DND-41 (cell line): ENCODE measurements at regions not wholly inside any gene's neighbourhood (a gene's known extent, or its start where the extent isn't known, plus 50 kb on each side); places are given as distances from the start of the nearest gene placed in this dataset.

Experiments used
- ATAC-seq: fragments of 200-7000 bp; cut with Tn5 transposase; 3 replicates; pipeline ENCODE4 v1.9.1; 2021; ENCODE audit warnings: low read depth; ENCODE audit not compliant: insufficient read depth
- DNase-seq: peaks from one replicate; pipeline ENCODE4 v3.0.0-alpha.2; 2020
- H2AFZ ChIP-seq: 2 replicates; pipeline ENCODE4 v1.6.0; 2012; ENCODE audit warnings: low read depth, low read length
- H3K27ac ChIP-seq: 2 replicates; pipeline ENCODE4 v1.5.1; 2012; ENCODE audit warnings: low read length, inconsistent platforms
- H3K27me3 ChIP-seq: fragments of 200-600 bp; sonication (generic); 2 replicates; pipeline ENCODE4 v1.6.0; 2012; ENCODE audit warnings: low read length, mild to moderate bottlenecking, inconsistent platforms; ENCODE audit not compliant: insufficient read depth, poor library complexity
- H3K36me3 ChIP-seq: 2 replicates; pipeline ENCODE4 v1.5.1; 2012; ENCODE audit warnings: low read length, inconsistent platforms; ENCODE audit not compliant: insufficient read depth
- H3K4me1 ChIP-seq: 2 replicates; pipeline ENCODE4 v1.5.1; 2012; ENCODE audit warnings: mild to moderate bottlenecking, low read length; ENCODE audit not compliant: insufficient read depth
- H3K4me2 ChIP-seq: 2 replicates; pipeline ENCODE4 v1.6.0; 2012; ENCODE audit warnings: mild to moderate bottlenecking, moderate library complexity, low read length, inconsistent platforms; ENCODE audit not compliant: insufficient read depth
- H3K4me3 ChIP-seq, 2 experiments: fragments of 200-600 bp in 1 of 2; shearing (Covaris generic) in 1 of 2; 2 replicates each; pipeline ENCODE4 v1.5.1; 2012 to 2016; ENCODE audit warnings: inconsistent platforms in 2 of 2, low read length in 2 of 2, mild to moderate bottlenecking in 2 of 2, low read depth in 1 of 2, moderate library complexity in 1 of 2
- H3K79me2 ChIP-seq: 2 replicates; pipeline ENCODE4 v1.6.0; 2012; ENCODE audit warnings: low read length, inconsistent platforms; ENCODE audit not compliant: insufficient read depth
- H3K9ac ChIP-seq: 2 replicates; pipeline ENCODE4 v1.6.0; 2012; ENCODE audit warnings: low read depth, mild to moderate bottlenecking, inconsistent platforms, low read length, moderate library complexity
- H3K9me3 ChIP-seq: 2 replicates; pipeline ENCODE4 v1.5.1; 2012; ENCODE audit warnings: low read length, moderate library complexity, mild to moderate bottlenecking, inconsistent platforms; ENCODE audit not compliant: insufficient read depth, severe bottlenecking
- H4K20me1 ChIP-seq: 2 replicates; pipeline ENCODE4 v1.6.0; 2012; ENCODE audit warnings: low read length; ENCODE audit not compliant: insufficient read depth
- CTCF ChIP-seq: IDR thresholded peaks from 2 replicates; pipeline ENCODE4 v1.5.1; 2012; ENCODE audit warnings: borderline replicate concordance, low read length, moderate library complexity, mild to moderate bottlenecking; ENCODE audit not compliant: poor library complexity, severe bottlenecking; ENCODE audit errors: extremely low read depth
- EZH2 ChIP-seq: IDR thresholded peaks from 3 replicates; pipeline ENCODE4 v1.6.1; 2012; ENCODE audit warnings: borderline replicate concordance, low read depth, mild to moderate bottlenecking, moderate library complexity, low read length, inconsistent platforms; ENCODE audit not compliant: severe bottlenecking

- Histone ChIP-seq H4K20me1 (no peaks in the 10 kb centered on the region), H3K36me3 (no peaks in the 10 kb centered on the region), H3K9ac (no peak overlapping the region), H2AFZ (no peak overlapping the region), H3K27ac (no peak overlapping the region), H3K4me3 (no peak overlapping the region), H3K27me3 (peaks cover 4% of the 10 kb centered on the region), H3K9me3 (no peaks in the 10 kb centered on the region), H3K79me2 (no peaks in the 10 kb centered on the region), H3K4me2 (no peak overlapping the region), H3K4me1 (no peaks in the 10 kb centered on the region)
- DNase-seq (no peak), ATAC-seq (no peak)
- TF ChIP-seq EZH2 (no peak), CTCF (no peak)
These were observed 137.4 kb upstream of the SLC22A23 start for GRCh38 chr6:3594201-3594600.

- Histone ChIP-seq H3K36me3 (no peaks in the 10 kb centered on the region), H3K9ac (no peak overlapping the region), H2AFZ (no peak overlapping the region), H3K4me2 (no peak overlapping the region), H4K20me1 (no peaks in the 10 kb centered on the region), H3K4me1 (no peaks in the 10 kb centered on the region), H3K27ac (no peak overlapping the region), H3K9me3 (no peaks in the 10 kb centered on the region), H3K27me3 (peaks cover 4% of the 10 kb centered on the region), H3K79me2 (no peaks in the 10 kb centered on the region), H3K4me3 (no peak overlapping the region)
- no peak for ATAC-seq
- TF ChIP-seq EZH2 (no peak), CTCF (no peak)
- no peak for DNase-seq
These were observed 136.3 kb upstream of the SLC22A23 start for GRCh38 chr6:3593161-3593560.

- Histone ChIP-seq H3K79me2 (no peaks in the 10 kb centered on the region), H2AFZ (no peak overlapping the region), H3K9ac (no peak overlapping the region), H3K27me3 (peaks cover 4% of the 10 kb centered on the region), H4K20me1 (no peaks in the 10 kb centered on the region), H3K4me3 (no peak overlapping the region), H3K9me3 (peaks cover 4% of the 10 kb centered on the region), H3K36me3 (no peaks in the 10 kb centered on the region), H3K4me1 (no peaks in the 10 kb centered on the region), H3K27ac (no peak overlapping the region), H3K4me2 (no peak overlapping the region)
- no peak for TF ChIP-seq CTCF
- TF ChIP-seq EZH2, result no peak
- no peak for ATAC-seq
- no peak for DNase-seq
These were observed 135.6 kb upstream of the SLC22A23 start for GRCh38 chr6:3592371-3592941.

- Histone ChIP-seq H4K20me1 (no peaks in the 10 kb centered on the region), H3K4me3 (no peak overlapping the region), H3K27ac (no peak overlapping the region), H3K27me3 (peaks cover 4% of the 10 kb centered on the region), H2AFZ (no peak overlapping the region), H3K79me2 (no peaks in the 10 kb centered on the region), H3K9ac (no peak overlapping the region), H3K36me3 (no peaks in the 10 kb centered on the region), H3K4me1 (no peaks in the 10 kb centered on the region), H3K9me3 (peaks cover 8% of the 10 kb centered on the region), H3K4me2 (no peak overlapping the region)
- no peak for DNase-seq
- ATAC-seq, result no peak
- no peak for TF ChIP-seq CTCF
- TF ChIP-seq EZH2, result no peak
These were observed 135.1 kb upstream of the SLC22A23 start for GRCh38 chr6:3591970-3592369.
